ENCODE measurements at regions not wholly inside any gene's neighbourhood (a gene's known extent, or its start where the extent isn't known, plus 50 kb on each side); places are given as distances from the start of the nearest gene placed in this dataset.

- H3K14ac ChIP-seq (ENCODE audit: insufficient read length): no peak overlapping the region
- ChIA-PET CTCF (ENCODE audit: partially characterized antibody) (interaction anchor here (1.1 to 2.1 kb wide), 3 partner anchors 18 to 49 kb away, joined by 4 to 6 read pairs (median 6); no protein-coding TSS in a partner anchor), POLR2A (ENCODE audit: partially characterized antibody) (no interaction called here)
- no peak overlapping the region for H3K4ac ChIP-seq (replicated peaks; ENCODE audit: insufficient read length, low read depth, low read length)
- H4K8ac ChIP-seq (ENCODE audit: extremely low read depth, insufficient read depth, low read length): no peak overlapping the region
- H2BK20ac ChIP-seq (ENCODE audit: low read length): no peak overlapping the region
- no peak overlapping the region for H2BK120ac ChIP-seq (replicated peaks; ENCODE audit: low read depth, low read length)
- no peaks in the 10 kb centered on the region for H4K20me1 ChIP-seq (replicated peaks in 1 of 2; ENCODE audit: control insufficient read depth in 1 of 2, insufficient read depth in 2 of 2, low read length in 2 of 2)
- no peaks in the 10 kb centered on the region for H3K36me3 ChIP-seq (ENCODE audit: control insufficient read depth in 2 of 4, insufficient read depth in 4 of 4, low read length in 3 of 4)
- no peak overlapping the region for H3K23ac ChIP-seq (ENCODE audit: insufficient read length)
- H3K79me1 ChIP-seq (ENCODE audit: low read depth, low read length): no peaks in the 10 kb centered on the region
- no peak overlapping the region for H3K18ac ChIP-seq (ENCODE audit: extremely low read depth, low read length)
- H3K4me1 ChIP-seq (replicated peaks in 1 of 4; ENCODE audit: control insufficient read depth in 3 of 4, insufficient read depth in 4 of 4, low read length in 3 of 4): no peaks in the 10 kb centered on the region; a peak in 1 of 7 replicates
- H2BK5ac ChIP-seq (ENCODE audit: low read depth, low read length): no peak overlapping the region
- no peaks in the 10 kb centered on the region for H3K23me2 ChIP-seq (ENCODE audit: low read depth, low read length)
- H3K27ac ChIP-seq (ENCODE audit: low read depth, low read length): no peak overlapping the region
- H3K79me2 ChIP-seq (ENCODE audit: control insufficient read depth in 1 of 2, insufficient read depth in 2 of 2, low read length in 2 of 2): no peaks in the 10 kb centered on the region
- no peak overlapping the region for H2BK15ac ChIP-seq (ENCODE audit: low read length)
- no peaks in the 10 kb centered on the region for H3K27me3 ChIP-seq (replicated peaks in 1 of 4; ENCODE audit: control insufficient read depth in 3 of 4, extremely low read depth in 1 of 4, insufficient read depth in 3 of 4, low read length in 3 of 4)
- H3K56ac ChIP-seq (replicated peaks; ENCODE audit: insufficient read length, low read depth, low read length): no peak overlapping the region
- H2BK12ac ChIP-seq (ENCODE audit: low read depth, low read length): no peak overlapping the region
- no peak overlapping the region for H4K5ac ChIP-seq (ENCODE audit: insufficient read length, low read depth, low read length)
- H4K91ac ChIP-seq (replicated peaks; ENCODE audit: insufficient read length, low read length): no peak overlapping the region
- H2AK5ac ChIP-seq (ENCODE audit: low read depth, low read length): no peak overlapping the region
- DNase-seq (ENCODE audit: low read depth in 1 of 2, low spot score in 2 of 2) (no peak), FAIRE-seq (no peak)
- H3K9me3 ChIP-seq (ENCODE audit: insufficient read depth in 2 of 2, low read depth in 1 of 2, low read length in 1 of 2): no peaks in the 10 kb centered on the region
- H3K4me3 ChIP-seq (ENCODE audit: extremely low read depth in 1 of 4, insufficient read depth in 2 of 4, low read depth in 3 of 4, low read length in 4 of 4): no peak overlapping the region
- H3K4me2 ChIP-seq (ENCODE audit: insufficient read depth in 1 of 2, low read depth in 2 of 2, low read length in 2 of 2): no peak overlapping the region
- H2AFZ ChIP-seq (ENCODE audit: low read length): no peak overlapping the region
- no peak overlapping the region for H3K9ac ChIP-seq (replicated peaks in 1 of 4; ENCODE audit: extremely low read depth in 1 of 4, low read depth in 3 of 4, low read length in 3 of 4)
- 89% methylated on average over 8 of the region's 8 CpGs; no CpG with 5 or more reads in 1 of the 2 experiments for WGBS, 2 experiments (ENCODE audit: extremely low coverage in 1 of 2, insufficient coverage in 1 of 2, insufficient read length in 1 of 2, insufficient replicate concordance in 2 of 2, low coverage in 1 of 2, low lambda C conversion rate in 2 of 2, missing lambda C conversion rate in 1 of 2)
- no peak for TF ChIP-seq YY1 (IDR thresholded peaks at IDR 0.05; ENCODE audit: low read depth, low read length)
- TF ChIP-seq SP1 (IDR thresholded peaks at IDR 0.05; ENCODE audit: low read depth, low read length): no peak
- no peak for TF ChIP-seq FOSL1 (IDR thresholded peaks at IDR 0.05; ENCODE audit: insufficient read depth, low read depth, low read length)
- TF ChIP-seq CBX8 (IDR thresholded peaks at IDR 0.05; ENCODE audit: borderline replicate concordance, low read depth, low read length): no peak
- TF ChIP-seq MAFK (IDR thresholded peaks at IDR 0.05; ENCODE audit: low read depth, low read length): no peak
- no peak for TF ChIP-seq CTBP2 (IDR thresholded peaks at IDR 0.05; ENCODE audit: borderline replicate concordance, insufficient read depth, insufficient read length, low read length)
- TF ChIP-seq SP4 (IDR thresholded peaks at IDR 0.05; ENCODE audit: low read length): no peak
- no peak for TF ChIP-seq RFX5 (IDR thresholded peaks at IDR 0.05; ENCODE audit: borderline replicate concordance, low read depth, low read length)
- no peak for TF ChIP-seq EZH2 (IDR thresholded peaks at IDR 0.05; ENCODE audit: low read depth, low read length, severe bottlenecking)
These were observed 59.4 kb upstream of the HELT start for GRCh38 chr4:184958923-184959210.

All from H1 (cell line).